Head of caudate nucleus (tissue), 42 donors: ENCODE measurements at regions not wholly inside any gene's neighbourhood (a gene's known extent, or its start where the extent isn't known, plus 50 kb on each side); places are given as distances from the start of the nearest gene placed in this dataset.
A peak's percentile ranks its signal among the peaks of the same experiment; 100 is the strongest.

ENCODE experiments used
- DNase-seq, 42 donors: peaks; one replicate each; pipeline versions ENCODE4 v3.0.0 to v3.0.0-alpha.2; 2020 to 2021; ENCODE audit warnings: mixed read lengths in 7 of 42
- intact Hi-C: fragments of 100-400 bp; cut with DNase I; formaldehyde crosslinking; loops from one replicate; pipeline ENCODE4 v1.15.0; 2022

DNA sequence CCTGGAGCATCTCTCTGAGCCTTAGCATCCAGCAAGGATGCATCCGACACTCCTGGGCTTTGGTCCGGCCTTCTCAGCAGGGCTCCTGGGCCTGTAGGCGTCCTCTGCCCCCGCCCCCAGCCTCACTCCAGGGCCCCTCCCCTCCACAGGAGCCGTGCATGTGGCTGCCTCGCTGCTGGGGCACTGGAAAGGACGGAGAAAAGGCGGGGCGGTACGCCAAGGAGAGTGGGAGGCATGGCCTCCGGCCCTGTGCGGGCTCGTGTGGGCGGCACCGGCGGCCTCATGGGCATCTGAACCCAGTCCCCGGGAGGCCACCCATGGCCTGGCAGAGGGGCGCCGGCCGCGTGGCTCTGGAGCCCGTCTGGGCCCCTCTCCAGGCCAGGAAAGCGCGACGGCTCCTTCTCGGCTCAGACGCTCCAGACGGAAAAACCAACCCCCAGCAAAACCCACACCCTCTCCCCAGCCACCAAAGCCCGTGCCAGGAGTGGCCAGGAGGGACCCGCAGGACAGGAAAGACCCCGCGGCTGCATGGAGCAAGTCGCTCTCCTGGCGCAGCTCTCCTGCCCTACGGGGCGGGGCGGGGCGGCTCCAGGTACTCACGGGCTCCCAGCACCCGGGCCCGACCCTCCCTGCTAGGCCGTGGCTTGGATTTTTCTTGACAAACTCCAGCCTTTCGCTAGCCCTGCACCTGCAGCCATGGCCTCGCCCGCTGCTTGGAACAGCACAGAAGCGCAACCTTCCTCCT, 419.9 kb downstream of the QKI start:
- intact Hi-C loops, result no loop called here
- DNase-seq, result no peak

DNA sequence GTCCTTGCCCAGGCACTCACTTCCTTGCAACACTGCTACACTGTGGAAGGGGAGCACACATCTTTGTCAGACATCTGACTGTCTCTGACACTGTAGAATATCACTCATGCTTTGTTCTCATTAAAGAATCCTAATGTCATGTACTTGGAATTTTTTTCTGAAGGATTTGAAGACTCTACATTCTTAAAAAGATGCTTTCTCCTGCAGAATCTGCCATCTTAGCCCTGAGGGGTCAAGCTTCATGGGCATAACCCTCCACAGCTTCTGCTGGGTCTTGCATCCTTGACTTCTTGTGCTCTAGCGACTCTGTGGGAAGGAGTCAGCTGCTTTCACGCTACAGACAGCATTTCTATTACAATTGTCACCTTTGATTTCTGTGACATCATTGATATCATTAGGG, 417.2 kb downstream of the QKI start:
- intact Hi-C loops, result no loop called here
- DNase-seq, result no peak

- no peak for DNase-seq
- intact Hi-C loops, result no loop called here
Measured at GRCh38 chr6:163830641-163831040, 416.1 kb downstream of the QKI start.

DNA sequence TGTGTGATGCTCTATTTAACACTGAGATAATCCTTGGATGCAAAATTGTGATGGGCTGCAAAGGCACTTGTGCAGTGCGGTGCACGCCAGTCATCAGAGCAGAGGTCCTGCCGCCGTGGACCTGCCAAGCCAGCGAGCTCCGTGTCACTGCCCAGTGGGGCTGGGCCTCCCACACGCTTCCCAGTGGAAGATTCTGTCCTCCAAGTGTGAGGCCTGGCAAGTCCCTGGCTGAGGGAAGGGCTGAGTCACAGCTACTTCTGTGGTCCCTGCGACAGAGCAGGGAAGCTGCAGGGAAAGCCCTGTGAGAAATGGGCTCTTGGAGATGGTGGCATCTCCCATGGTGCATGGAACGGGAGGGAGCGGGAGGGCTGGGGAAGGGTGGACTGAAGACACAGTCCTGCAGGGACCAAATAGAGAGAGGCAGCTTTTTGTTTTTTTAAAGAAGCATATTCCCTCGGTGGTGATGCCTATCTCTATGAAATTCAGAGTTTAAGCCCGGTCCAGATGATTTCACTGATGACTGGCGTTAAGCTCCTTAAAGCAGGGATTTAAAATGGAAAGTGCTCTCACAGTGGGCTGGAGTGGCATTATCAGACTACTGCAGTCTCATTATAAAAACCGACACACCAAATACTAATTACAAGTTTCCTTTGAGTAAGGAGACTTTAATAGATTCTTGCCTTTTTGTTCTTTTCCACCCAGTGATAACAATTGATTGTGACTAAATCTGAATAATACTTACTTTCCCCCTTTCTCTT, 413.7 kb downstream of the QKI start:
- peak in 11 of 42 donors; percentile 8 to 72 (median 28) for DNase-seq
- intact Hi-C loops, result no loop called here

- DNase-seq, result no peak
Measured at GRCh38 chr6:163827143-163827542, 412.6 kb downstream of the QKI start.

DNA sequence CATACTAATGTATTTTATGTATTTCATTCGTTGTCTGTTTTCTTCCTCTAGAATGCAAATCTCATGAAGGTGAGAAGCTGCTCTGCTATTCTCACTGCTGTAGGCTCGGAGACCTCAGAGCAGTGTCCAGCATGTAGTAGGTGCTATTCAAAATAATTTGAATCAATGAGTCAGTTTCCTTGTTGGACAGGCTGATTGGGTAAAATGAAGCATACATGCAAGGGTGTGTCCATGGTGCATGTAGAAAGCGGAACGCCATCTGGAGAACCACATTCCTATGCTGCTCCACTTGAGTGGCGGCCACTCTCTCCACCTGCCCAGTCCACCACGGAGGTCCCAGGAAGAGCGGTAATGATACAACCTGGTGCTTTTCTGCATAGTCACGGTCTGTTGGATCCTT, 412.1 kb downstream of the QKI start:
- no peak for DNase-seq
- intact Hi-C loops, result no loop called here

More at GRCh38 chr6:163827143-163827542, 412.6 kb downstream of the QKI start:
- intact Hi-C loops, result no loop called here

DNA sequence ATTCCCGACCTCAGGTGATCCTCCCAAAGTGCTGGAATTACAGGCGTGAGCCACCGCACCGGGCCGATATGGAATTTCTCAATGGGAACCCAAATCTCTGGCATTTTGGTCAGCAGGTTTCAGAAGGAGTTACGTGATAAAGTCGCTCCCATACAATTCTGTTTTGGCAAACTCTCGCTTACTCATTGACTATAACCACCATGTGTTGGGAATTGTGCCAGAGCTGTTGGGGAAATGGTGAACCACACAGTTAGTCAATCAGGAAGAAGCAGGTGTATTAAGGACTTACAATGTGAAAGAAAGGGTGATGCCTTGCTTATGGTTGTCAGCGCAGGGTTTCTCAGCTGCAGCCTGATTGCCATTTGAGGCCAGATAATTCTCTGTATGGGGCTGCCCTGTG, 410.5 kb downstream of the QKI start:
- intact Hi-C loops, result no loop called here

DNA sequence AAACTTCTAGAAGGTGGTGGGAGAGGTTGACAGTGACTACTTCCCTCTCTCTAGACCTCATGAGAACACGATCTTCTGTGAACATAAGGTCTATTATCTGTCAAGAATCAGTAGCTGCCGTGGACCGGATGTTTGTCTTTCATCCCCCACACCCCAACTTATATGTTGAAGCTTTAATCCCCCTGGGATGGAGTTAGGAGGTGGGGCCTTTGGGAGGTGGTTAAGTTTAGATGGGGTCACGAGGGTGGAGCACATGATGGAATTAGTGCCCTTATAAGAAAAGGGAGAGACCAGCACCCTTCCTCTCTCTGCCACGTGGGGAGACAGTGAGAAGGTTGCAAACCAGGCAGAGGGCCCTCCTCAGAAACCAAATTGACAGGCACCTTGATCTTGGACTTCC, 409.1 kb downstream of the QKI start:
- intact Hi-C loops, result no loop called here
- no peak for DNase-seq

More for the DNA sequence above, 410.5 kb downstream of the QKI start:
- DNase-seq, result no peak

- DNase-seq, result peak in 17 of 42 donors; percentile 10 to 49 (median 25)
- intact Hi-C loops, result no loop called here
Measured at GRCh38 chr6:163820745-163821458, 406.4 kb downstream of the QKI start.

GRCh38 chr6:163820171-163820570, 405.7 kb downstream of the QKI start:
- DNase-seq, result no peak
- intact Hi-C loops, result no loop called here

DNA sequence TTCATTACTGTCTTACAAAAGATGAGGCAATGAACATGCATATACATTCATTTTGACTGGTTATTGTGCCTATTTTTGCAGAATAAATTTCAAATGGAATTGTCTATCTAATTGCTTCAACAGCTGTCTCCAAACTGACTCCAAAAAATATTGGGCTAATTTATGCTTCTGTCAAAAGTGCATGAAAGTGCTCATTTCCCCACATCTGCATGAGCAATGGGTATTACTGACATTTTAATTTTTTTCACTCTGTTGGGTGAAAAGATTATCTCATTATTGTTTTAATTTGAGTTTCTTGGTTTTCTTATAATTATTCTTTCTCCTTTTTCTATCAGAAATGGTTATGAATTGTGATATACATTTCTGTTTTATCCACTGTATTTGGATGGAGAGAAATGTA, 404.2 kb downstream of the QKI start:
- intact Hi-C loops, result no loop called here
- no peak for DNase-seq

- no peak for DNase-seq
- intact Hi-C loops, result no loop called here
Measured at GRCh38 chr6:163816441-163816840, 401.9 kb downstream of the QKI start.

DNA sequence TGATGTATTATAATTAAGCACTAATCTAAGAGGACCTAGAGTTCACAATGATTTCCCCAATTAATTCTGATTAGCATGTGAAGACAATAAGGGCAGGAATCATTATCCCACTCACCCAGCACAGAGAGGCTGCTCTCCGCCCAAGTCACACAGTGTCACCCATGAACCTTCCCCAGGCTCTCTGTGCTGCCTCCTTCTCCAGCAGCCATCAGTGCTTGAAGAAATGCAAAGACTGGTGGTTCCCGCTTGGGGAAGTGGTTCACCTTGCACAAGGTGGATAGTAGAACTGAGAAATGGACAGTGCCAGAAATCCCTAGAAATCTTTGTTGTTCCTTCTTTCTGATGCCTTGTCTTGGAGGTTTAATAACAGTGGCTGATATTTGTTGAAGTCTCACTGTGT, 401.3 kb downstream of the QKI start:
- DNase-seq, result no peak
- intact Hi-C loops, result no loop called here

DNA sequence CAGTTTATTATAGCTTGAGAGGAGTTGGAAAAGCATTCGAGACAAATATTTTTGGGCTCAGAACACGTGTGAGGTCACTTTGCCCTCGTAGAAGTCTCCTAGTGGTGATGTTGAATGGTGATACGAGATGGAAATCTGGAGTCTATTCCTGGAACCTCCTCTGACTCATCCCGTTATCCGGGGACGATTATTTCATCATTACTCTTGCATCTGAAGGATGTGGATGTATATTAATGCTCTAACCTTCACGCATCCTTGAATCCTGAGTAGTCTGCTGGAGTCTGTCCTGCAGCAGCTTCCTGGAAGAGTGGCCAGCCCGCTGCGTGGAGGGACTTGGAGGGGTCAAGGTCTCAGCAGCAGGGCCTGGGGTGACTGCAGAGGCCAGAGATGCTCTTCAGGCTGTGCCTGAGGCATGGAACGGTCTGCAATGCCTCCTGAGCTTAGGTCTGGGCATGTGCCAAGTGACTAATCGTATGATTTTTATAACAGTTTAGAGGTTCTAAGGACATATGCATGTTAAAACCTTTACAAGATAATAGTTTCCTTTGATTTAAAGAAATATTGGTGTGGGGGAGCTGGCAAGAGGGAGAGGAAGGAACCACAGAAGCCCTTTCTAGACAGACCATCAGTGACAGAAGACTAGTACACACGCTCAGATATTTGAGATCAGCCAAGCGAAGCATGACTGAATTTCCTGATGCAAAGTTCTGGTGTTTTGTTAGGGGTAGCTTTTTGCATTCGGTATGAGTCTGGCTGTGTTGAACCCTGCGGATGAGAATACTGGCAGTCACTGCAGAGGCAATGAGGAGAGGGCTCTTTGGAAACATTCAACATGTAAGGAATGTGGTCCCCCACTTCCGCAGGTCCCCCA, 400.2 kb downstream of the QKI start:
- intact Hi-C loops, result no loop called here
- peak in 5 of 42 donors; percentile 13 to 48 (median 24) for DNase-seq

DNA sequence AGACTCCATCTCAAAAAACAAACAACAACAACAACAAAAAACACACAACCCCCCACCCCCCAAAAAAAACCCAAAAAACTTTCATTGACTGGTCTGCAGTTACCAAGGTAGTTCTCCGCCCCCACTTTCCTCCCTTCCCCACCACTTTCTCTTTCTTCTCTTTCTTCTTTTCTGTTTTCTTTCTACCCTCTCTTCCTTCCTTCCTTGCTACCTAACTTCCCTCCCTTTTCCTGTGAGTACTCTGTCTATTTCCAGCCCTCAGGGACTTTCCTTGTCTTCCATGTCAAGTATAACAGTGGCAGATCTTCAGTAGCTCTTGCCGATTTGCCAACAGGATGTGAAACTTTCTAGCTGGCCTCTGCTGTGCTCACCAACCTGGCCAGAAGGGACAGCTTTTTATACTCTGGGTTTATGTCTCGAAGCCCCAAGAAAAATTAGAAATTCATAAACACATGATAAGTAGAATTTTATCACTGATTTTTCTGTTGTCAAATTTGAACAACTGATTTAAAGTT, 399.5 kb downstream of the QKI start:
- no peak for DNase-seq
- intact Hi-C loops, result no loop called here

DNA sequence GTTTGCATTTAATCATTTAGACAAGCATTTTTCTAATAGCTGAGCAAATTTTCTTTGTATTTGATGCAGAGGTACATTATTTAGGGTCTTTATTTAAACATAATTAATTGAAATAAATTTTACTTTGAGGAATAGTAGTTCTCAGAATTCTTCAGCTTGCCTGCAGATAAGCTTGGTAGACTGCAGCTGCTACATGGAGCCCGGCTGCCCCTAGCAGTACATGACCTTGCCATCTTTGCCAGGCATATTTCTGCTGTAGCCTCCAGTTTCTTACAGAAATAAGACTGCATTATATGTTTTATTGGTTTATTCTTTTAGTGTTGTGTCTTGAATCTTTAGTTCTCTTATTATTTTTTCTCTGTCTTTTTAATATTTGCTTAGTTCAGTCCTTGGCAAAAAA, 396.8 kb downstream of the QKI start:
- intact Hi-C loops, result no loop called here
- DNase-seq, result no peak

DNA sequence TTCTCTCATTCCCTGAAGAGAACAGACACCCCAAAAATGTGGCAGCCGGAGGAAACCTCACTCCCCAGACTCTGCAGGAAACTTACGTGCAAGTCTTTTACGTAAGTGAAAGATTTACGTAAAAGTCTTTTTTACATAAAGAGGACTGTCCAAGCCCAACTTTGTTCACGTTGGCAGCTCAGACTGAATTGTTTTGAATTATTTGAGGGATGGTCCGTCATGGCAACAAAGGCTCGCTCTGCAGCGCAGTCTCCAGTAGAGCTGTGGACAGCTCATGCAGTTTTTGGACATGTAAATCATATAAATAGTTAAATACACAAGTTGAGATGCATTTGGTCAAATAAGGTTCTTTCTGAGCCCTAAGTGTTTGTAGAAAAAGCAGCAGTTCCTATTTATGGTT, 394.8 kb downstream of the QKI start:
- intact Hi-C loops, result no loop called here
- DNase-seq, result no peak

- intact Hi-C loops, result no loop called here
- no peak for DNase-seq
Measured at GRCh38 chr6:163808871-163809270, 394.4 kb downstream of the QKI start.

GRCh38 chr6:163808231-163808630, 393.7 kb downstream of the QKI start:
- intact Hi-C loops, result no loop called here
- DNase-seq, result no peak
